ENCODE measurements at regions not wholly inside any gene's neighbourhood (a gene's known extent, or its start where the extent isn't known, plus 50 kb on each side); places are given as distances from the start of the nearest gene placed in this dataset.

DNA sequence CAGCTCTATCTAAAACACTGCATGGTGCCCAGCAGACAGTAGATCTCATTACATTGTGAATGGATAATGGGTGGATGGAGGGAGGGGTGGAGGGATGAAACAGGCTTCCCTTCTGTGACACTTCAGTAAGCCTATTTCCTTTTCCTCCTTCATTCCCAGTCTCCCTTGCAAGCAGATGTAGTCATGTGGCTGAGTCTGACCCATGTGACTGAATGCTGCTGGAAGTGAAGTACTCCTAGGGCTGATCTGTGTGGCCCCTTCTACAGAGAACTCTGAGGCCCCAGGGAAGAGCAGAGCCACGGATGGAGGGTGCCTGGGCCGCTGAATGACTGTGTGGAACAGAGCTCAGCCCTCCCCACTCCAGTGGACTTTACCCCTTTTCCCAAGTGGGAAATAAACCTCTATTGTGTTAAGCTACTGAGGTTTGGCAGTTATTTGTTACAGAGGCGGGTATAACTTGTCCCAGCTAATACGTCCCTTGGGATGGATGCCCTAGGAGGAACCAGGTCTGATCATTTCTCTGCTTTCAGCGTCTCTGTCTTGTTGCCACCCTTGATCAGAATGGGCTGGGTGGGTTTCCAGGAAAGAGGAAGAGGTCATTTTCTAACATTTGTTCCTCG is 176.1 kb upstream of the MVB12B start:
- TF ChIP-seq POLR2AphosphoS5 (IDR thresholded peaks at IDR 0.05; ENCODE audit: borderline replicate concordance, low read depth, low read length) (no peak), EZH2 (IDR thresholded peaks at IDR 0.05) (no peak), FOXP2 (optimal IDR thresholded peaks at IDR 0.05; ENCODE audit: control extremely low read depth, extremely low read length, insufficient read depth) (no peak)

All from SK-N-MC (cell line).